ENCODE measurements at regions not wholly inside any gene's neighbourhood (a gene's known extent, or its start where the extent isn't known, plus 50 kb on each side); places are given as distances from the start of the nearest gene placed in this dataset.

DNA sequence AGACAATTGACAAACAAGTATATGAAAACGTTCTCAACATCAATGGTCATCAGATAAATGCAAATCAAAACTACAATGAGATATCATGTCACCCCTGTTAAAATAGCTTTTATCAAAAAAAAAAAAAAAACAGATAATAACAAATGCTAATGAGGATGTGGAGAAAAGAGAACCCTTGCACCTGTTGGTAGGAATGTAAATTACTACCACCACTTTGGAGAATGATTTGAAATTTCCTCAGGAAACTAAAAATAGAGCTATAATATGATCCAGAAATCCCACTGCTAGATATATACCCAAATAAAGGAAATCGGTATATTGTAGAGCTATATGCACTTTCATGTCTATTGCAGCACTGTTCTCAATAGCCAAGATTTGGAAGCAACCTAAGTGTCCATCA is 470.6 kb upstream of the FSTL5 start:
- TF ChIP-seq, protein P1, sequence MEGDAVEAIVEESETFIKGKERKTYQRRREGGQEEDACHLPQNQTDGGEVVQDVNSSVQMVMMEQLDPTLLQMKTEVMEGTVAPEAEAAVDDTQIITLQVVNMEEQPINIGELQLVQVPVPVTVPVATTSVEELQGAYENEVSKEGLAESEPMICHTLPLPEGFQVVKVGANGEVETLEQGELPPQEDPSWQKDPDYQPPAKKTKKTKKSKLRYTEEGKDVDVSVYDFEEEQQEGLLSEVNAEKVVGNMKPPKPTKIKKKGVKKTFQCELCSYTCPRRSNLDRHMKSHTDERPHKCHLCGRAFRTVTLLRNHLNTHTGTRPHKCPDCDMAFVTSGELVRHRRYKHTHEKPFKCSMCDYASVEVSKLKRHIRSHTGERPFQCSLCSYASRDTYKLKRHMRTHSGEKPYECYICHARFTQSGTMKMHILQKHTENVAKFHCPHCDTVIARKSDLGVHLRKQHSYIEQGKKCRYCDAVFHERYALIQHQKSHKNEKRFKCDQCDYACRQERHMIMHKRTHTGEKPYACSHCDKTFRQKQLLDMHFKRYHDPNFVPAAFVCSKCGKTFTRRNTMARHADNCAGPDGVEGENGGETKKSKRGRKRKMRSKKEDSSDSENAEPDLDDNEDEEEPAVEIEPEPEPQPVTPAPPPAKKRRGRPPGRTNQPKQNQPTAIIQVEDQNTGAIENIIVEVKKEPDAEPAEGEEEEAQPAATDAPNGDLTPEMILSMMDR (IDR thresholded peaks at IDR 0.05) = no peak
- Mint-ChIP-seq H3K36me3 (ENCODE audit: low read depth) (no peaks in the 10 kb centered on the region), H3K27me3 (ENCODE audit: low read depth, poor library complexity) (no peaks in the 10 kb centered on the region), H3K9me3 (no peaks in the 10 kb centered on the region), H3K27ac (no peak overlapping the region), H3K4me3 (no peak overlapping the region), H3K4me1 (no peaks in the 10 kb centered on the region)
- DNase-seq = no peak

DNA sequence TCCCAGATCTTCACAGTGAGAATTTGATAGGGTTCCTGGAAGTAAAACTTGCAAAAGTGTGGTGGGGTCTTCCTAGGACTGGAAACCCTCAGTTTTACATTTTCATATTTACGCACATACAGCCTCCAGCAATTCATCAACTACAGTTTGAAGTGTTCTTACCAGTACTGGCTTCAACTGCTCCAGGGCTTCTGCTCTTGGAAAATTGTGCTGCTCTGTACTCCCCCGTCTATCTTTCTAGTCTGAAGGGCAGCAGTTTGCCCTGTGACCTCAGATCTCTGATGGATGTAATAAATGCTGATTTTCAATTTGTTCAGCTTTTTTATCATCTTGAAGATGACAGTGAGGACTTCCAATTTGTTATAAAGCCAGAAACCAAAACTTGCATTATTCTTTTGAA is 458.9 kb upstream of the FSTL5 start:
- TF ChIP-seq, protein P1 (IDR thresholded peaks at IDR 0.05) = no peak
- no peak overlapping the region for H3K4me3 Mint-ChIP-seq
- no peak for DNase-seq
- no peak overlapping the region for H3K27ac Mint-ChIP-seq
- H3K9me3 Mint-ChIP-seq = no peaks in the 10 kb centered on the region
- no peaks in the 10 kb centered on the region for H3K36me3 Mint-ChIP-seq (ENCODE audit: low read depth)
- no peaks in the 10 kb centered on the region for H3K4me1 Mint-ChIP-seq
- H3K27me3 Mint-ChIP-seq (ENCODE audit: low read depth, poor library complexity) = no peaks in the 10 kb centered on the region

DNA sequence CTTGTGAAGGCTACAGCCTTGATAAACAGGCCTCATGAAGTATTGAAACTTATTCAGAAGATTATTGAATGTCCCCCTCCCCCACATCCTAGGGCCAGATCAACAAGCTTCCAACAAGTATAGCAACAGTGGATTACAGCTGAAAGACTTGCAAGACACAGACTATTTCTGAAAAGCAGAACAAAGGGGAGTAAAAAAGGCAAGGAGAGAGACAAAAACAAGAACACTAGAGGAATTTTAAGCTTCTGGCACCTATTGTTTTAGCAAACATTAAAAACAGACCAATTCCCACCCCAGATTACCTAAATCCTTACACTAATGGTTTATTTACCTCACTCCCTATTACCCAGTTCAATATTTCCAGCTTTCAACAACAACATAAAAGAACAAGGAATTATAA is 446.3 kb upstream of the FSTL5 start:
- H3K4me1 Mint-ChIP-seq = no peaks in the 10 kb centered on the region
- no peak overlapping the region for H3K27ac Mint-ChIP-seq
- no peaks in the 10 kb centered on the region for H3K9me3 Mint-ChIP-seq
- no peak overlapping the region for H3K4me3 Mint-ChIP-seq
- no peak for DNase-seq
- TF ChIP-seq, protein P1 (IDR thresholded peaks at IDR 0.05) = no peak
- H3K27me3 Mint-ChIP-seq (ENCODE audit: low read depth, poor library complexity) = no peaks in the 10 kb centered on the region
- no peaks in the 10 kb centered on the region for H3K36me3 Mint-ChIP-seq (ENCODE audit: low read depth)

DNA sequence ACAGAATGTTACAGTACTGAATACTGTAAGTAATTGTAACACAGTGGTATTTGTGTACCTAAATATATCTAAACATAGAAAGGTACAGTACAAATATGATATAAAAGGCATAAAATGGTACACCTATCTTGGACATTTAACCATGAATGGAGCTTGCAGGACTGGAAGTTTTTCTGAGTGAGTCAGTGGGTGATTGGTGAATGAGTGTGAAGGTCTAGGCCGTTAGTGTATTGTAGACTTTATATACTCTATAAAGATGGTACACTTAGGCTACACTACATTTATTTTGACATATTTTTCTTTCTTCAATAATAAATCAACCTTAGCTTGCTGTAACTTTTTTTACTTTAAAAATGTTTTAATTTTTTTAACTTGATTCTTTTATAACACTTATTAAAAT is 422.5 kb upstream of the FSTL5 start:
- Mint-ChIP-seq H3K4me1 (no peaks in the 10 kb centered on the region), H3K9me3 (no peaks in the 10 kb centered on the region), H3K36me3 (ENCODE audit: low read depth) (no peaks in the 10 kb centered on the region), H3K27me3 (ENCODE audit: low read depth, poor library complexity) (no peaks in the 10 kb centered on the region), H3K27ac (no peak overlapping the region), H3K4me3 (no peak overlapping the region)
- DNase-seq = no peak
- TF ChIP-seq, protein P1 (IDR thresholded peaks at IDR 0.05) = no peak

DNA sequence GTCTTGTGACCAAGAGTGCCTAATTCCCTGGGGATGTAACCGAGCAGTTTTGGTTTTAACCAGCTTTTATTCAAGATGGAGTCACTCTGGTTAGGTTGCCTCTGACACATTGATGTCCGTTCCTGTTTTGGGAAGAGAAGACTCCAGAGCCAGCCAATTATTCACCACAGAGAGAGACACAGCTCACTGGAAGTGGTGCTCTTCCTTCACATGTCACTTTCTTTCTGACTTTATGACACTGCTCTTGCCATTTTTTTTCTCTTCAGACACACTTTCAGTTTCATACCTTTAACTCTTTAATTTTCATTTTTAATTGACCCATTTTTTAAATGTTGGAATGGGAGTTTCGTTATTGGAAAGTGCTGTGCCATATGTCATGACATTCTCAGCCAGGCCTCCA is 418.4 kb upstream of the FSTL5 start:
- Mint-ChIP-seq H3K36me3 (ENCODE audit: low read depth) (no peaks in the 10 kb centered on the region), H3K4me3 (no peak overlapping the region), H3K27ac (no peak overlapping the region), H3K9me3 (no peaks in the 10 kb centered on the region), H3K27me3 (ENCODE audit: low read depth, poor library complexity) (no peaks in the 10 kb centered on the region), H3K4me1 (no peaks in the 10 kb centered on the region)
- no peak for DNase-seq
- TF ChIP-seq, protein P1 (IDR thresholded peaks at IDR 0.05) = no peak

DNA sequence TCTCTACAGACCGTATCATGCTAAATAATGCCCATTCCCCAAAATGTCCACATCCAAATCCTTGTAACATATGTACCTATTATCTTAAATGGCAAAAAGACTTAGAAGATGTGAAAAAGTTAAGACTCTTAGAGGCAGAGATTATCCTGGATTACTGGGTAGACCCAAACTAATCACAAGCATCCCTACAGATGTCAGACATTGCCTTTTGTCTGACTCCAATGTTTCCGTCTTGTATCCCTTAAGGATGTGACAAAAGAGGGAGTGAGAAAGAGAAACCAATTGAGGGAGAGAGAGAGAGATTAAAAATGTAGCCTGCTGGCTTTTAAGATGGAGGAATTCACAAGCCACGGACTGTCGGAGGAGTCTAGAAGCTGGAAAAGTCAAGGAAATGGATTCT is 401.9 kb upstream of the FSTL5 start:
- TF ChIP-seq, protein P1 (IDR thresholded peaks at IDR 0.05) = no peak
- H3K9me3 Mint-ChIP-seq = no peaks in the 10 kb centered on the region

More for the DNA sequence above, 401.9 kb upstream of the FSTL5 start:
- no peak for DNase-seq
- Mint-ChIP-seq H3K4me1 (no peaks in the 10 kb centered on the region), H3K27ac (no peak overlapping the region), H3K4me3 (no peak overlapping the region), H3K36me3 (ENCODE audit: low read depth) (no peaks in the 10 kb centered on the region), H3K27me3 (ENCODE audit: low read depth, poor library complexity) (peaks cover 2% of the 10 kb centered on the region)

All from nephron progenitor cell (in vitro differentiated cells).